HG02798 (cell line): ENCODE measurements at regions not wholly inside any gene's neighbourhood (a gene's known extent, or its start where the extent isn't known, plus 50 kb on each side); places are given as distances from the start of the nearest gene placed in this dataset.
A peak's percentile ranks its signal among the peaks of the same experiment; 100 is the strongest.

Source experiments
- ATAC-seq: cut with Tn5 transposase; IDR thresholded peaks from one replicate; pipeline ENCODE4 v1.9.1; 2021; ENCODE audit warnings: mild to moderate bottlenecking; ENCODE audit not compliant: unreplicated experiment, poor library complexity

DNA sequence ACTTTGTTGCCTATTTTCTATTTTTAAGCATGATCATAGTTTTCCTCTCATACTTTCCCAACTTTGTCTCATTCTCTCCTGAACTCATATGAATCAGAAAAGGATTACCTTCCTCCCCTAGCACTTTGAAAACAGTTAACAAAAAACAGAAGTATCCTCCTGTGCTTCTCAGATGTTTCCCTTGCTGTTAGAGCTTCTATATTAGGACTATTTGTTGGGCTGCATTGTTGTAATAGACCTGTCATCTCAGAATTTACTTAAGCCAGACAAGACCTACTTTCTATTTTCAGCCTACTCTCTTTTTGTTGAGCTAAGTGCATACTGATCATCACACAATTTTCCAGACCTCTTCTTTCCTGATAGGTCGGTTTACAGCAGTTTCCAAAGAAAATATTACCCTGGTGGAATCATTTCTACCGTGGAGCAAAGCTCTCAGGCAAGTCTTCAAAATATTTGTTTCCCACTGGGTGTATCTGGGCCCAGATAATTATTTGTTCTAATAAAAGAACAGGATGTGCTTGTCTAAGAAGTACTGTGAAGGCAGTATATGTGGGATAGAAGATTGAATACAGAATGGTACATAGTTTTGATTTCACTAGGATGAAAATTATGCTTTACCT lies 411.9 kb upstream of the KLF6 start:
- ATAC-seq, result no peak

GRCh38 chr10:4196183-4196582 lies 411.2 kb upstream of the KLF6 start:
- ATAC-seq, result no peak

DNA sequence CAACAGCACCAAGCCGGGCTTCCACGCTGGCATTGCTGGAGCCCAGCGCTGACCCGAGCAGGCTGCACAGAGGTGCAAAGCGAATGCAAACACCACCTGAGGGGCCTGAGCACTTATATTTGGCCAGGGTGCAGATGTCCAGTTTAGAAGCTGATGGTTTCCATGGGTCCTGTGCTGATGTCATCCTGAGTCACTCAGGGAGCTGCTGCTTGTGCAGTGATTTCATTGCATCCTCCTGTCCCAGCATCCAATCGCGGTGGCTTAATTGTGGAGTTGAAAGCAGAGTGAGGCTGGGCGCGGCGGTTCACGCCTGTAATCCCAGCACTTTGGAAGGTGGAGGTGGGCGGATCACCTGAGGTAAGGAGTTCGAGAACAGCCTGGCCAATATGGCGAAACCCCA lies 410.2 kb upstream of the KLF6 start:
- no peak for ATAC-seq

DNA sequence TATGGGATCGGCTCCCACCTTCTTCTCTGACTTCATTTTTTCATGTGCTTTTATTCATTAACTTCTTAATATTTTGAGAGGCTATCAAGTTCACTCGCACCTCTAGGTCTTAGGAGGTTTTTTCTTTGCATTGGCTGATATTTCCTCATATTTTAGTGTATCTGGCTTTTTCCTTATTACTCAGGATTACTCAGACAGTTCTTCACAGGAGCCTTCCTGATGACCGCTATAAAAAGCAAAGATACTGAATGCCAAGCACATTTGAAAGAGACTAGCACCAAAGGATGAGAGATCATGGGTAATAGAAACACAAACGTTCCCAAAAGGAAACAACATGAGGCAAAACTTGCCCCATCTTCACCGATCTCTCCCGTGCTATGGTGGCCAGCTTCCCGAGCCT lies 409.2 kb upstream of the KLF6 start:
- ATAC-seq, result no peak

GRCh38 chr10:4191894-4192293 lies 406.9 kb upstream of the KLF6 start:
- no peak for ATAC-seq

- no peak for ATAC-seq
Observed at GRCh38 chr10:4191354-4191753, 406.3 kb upstream of the KLF6 start.

DNA sequence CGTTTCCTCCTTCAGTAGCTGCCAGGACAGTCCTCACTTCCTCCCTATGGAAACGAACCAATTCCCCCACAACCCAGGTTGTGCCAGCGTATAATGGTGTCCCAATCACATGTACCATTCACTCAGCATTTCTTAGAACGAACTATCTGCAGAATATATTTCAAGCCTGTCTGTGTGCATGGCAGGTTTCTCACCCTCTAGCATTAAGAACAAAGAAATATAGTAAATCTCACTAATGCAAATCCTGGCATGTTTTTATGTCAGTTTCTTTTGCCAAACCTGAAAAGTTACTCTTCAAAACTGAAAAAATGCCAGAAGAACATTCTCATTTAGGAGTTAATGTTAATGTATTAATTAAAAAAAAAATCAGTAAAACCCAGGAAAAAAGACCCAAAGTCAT lies 405.9 kb upstream of the KLF6 start:
- ATAC-seq, result no peak

DNA sequence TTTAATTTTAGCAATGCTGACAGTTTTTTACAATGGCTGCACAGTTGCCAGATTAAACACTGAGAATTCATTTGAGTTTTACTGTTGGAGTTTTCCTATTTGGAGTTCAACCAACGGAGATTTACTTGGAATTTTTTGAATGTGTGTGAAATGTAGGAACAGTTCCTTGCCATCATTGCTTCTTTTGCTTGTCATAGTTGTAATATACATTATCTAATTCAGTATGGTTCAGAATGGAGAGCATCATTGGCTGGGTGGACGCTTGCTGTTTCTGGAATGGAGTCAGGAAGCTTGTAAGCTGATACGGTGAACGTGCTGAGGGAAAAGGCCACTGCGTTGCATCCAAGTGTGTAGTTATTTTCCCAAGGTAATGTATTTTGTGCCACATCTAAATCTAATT lies 404.3 kb upstream of the KLF6 start:
- ATAC-seq, result no peak

GRCh38 chr10:4188406-4188805 lies 403.4 kb upstream of the KLF6 start:
- no peak for ATAC-seq

DNA sequence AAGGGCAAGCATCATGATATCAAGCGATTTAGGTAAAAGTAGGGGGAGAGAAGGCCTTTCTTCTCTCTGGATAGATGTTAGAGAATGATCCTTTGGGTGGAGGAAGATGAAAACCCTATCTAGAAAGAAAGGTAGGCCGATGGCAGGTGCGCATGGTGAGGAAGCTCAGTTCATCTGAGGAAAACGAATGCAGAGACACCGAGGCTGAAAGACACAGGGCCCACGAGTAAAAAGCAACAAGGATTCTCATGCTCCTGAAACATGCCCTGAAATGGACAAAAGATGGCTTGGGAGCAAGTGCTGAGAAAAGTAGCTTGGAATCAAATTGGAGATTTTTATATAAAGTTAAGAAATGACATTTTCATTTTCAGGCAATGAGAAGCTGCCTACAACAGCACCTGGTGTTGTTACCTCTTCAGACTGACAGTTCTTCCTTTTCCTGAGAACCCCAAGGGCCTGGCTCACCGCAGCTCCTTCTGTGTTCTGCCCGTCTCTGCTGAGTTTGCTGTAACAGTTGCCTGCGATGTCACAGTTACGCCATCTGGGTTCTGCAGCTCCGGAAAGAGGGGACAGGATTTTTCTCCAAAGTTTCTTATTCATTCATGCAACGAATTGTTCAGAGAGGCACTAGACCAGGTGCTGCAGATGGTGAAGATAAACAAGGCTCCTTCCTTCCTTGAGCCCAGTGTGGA lies 402.0 kb upstream of the KLF6 start:
- no peak for ATAC-seq

DNA sequence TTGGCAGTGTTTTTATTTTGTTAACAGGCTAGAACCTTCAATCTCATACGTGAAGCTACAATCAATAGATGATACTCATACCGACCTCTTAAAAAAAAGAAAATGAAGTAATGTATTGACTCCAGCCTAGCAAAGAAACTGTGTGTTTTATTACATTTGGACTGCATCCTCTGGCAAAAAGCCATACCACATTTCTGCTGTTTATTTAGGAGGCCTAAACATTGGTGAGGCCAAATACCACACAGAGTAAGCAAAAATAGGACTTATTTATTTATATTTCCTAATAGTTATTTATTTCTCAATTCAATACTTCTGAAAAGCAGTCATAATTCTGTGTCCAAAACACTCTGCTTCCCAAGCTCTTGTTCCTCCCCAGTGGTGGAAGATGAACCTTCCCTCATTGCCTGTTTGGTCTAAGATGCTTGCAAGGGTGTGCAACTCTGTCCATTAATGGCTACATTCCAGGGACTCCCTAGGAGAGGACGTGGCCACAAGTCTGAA lies 398.8 kb upstream of the KLF6 start:
- ATAC-seq, result no peak

- ATAC-seq, result no peak
Observed at GRCh38 chr10:4181621-4182049, 396.6 kb upstream of the KLF6 start.

DNA sequence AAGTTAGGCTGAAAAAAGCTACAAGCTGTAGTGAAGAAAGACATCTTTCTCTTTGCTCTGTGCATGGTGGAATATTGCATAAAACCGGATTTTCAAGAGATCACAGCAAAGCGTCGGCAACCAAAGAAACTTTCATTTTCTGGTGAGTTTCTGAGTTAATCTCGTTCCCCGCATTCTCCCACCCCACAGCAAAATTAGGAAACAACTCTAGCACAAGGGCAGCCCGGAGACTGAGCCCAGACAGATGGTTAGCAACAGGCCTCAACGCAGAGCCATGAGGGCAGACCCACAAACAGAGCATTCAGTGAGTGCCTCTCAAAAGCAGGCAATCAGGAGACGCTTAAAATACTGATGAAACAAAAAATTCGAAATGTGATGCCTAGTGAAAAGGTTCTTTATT lies 396.1 kb upstream of the KLF6 start:
- ATAC-seq, result no peak

DNA sequence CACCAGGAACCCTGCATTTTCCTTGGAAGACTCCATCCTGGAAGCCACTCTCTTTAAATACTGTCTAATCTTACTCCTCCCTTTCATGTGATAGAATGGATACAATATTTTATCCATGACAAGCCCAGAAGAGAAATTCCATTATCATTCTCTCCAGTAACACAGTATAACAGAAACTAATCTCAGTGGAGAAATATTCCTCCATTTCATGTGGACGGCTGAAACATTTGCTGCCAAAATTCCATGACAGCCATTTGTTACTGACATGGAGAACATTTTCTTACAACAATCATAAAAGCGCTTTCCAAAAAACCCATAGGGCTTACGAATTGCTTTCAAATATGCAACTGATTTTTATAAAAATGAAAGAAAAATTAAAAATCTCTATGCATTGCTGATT lies 392.8 kb upstream of the KLF6 start:
- no peak for ATAC-seq

DNA sequence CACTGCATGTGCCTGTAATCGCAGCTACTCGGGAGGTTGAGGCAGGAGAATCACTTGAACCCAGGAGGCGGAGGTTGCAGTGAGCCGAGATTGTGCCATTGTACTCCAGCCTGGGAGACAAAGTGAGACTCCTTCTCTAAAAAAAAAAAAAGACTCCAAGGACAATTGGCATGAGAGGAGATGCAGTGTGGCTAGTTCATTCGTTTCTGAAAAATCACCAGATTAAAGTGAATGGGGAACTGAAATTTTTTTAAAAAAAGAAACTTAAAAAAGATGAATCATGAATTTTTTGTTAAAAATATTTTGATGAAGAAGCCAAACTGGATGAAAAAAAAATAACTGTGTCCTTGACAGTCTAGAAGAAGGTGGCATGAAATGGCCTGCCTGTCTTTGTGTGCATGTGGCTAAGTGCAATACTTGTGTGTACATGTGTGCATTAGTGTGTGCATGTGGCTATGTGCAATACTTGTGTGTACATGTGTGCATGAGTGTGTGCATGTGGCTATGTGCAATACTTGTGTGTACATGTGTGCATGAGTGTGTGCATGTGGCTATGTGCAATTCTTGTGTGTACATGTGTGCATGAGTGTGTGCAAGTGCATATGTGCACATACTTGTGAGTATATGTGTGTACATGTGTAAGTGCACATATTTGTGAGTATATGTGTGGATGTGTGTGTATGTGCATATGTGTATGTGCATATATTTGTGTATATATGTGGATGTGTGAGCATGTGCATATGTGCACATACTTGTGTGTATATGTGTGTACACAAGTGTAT lies 391.7 kb upstream of the KLF6 start:
- ATAC-seq, result no peak

DNA sequence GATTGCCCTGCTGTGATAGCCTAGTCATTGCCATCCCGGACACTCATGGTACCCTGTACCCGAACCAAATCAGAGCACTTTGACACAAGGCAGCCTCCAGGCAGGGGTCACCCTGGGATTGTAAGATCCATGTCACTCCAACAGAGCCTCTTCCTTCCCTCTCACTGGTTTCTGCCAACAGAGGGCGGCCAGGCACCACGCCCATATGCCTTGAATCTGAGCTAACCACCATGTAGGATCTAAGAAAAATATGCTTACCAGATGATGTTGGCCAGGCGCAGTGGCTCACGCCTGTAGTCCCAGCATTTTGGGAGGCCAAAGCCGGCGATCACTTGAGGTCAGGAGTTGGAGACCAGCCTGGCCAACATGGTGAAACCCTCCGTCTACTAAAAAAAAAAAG lies 389.2 kb upstream of the KLF6 start:
- ATAC-seq, result no peak

- ATAC-seq, result peak; percentile 45
Observed at GRCh38 chr10:4170633-4171314, 385.8 kb upstream of the KLF6 start.

GRCh38 chr10:4170181-4170580 lies 385.2 kb upstream of the KLF6 start:
- ATAC-seq, result no peak

DNA sequence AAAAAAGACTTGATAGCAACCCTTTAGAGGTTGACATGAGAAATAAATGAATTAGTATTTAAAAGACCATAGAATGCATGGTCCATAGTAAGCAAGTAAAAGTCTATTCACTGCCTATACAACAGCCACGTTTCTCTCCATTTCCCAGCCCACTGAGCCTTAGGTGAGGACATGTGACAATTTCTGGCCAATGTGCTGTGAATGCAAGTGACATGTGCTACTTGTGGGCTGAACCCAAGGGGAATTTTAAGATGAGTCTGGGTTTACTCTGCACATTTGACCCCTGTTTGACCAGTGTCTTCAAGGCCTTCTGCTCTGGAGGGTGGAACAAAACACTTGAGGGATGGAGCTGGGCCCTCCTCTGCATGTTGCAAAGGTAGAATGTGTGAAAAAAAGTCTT lies 384.4 kb upstream of the KLF6 start:
- ATAC-seq, result no peak

GRCh38 chr10:4167216-4167615 lies 382.2 kb upstream of the KLF6 start:
- no peak for ATAC-seq
